A673 (cell line): ENCODE measurements at regions not wholly inside any gene's neighbourhood (a gene's known extent, or its start where the extent isn't known, plus 50 kb on each side); places are given as distances from the start of the nearest gene placed in this dataset.

Experiments used
- EZH2 ChIP-seq: fragments of 200-600 bp; sonication (generic); IDR thresholded peaks from 2 replicates; pipeline ENCODE4 v1.6.1; 2017; ENCODE audit warnings: borderline replicate concordance, low read depth, mild to moderate bottlenecking, mixed read lengths, antibody characterized with exemption, low read length; ENCODE audit not compliant: poor library complexity, severe bottlenecking
- TF ChIP-seq, protein P1 (sequence below): fragments of 300-800, 200-600 bp; sonication (generic); conservative IDR thresholded peaks from 2 replicates; pipeline ENCODE4 v1.5.1; 2017; ENCODE audit warnings: low read depth, mild to moderate bottlenecking, antibody characterized with exemption, low read length, moderate library complexity, mixed read lengths

GRCh38 chr2:568639-569235 is 108.5 kb downstream of the TMEM18 start:
- TF ChIP-seq, protein P1, sequence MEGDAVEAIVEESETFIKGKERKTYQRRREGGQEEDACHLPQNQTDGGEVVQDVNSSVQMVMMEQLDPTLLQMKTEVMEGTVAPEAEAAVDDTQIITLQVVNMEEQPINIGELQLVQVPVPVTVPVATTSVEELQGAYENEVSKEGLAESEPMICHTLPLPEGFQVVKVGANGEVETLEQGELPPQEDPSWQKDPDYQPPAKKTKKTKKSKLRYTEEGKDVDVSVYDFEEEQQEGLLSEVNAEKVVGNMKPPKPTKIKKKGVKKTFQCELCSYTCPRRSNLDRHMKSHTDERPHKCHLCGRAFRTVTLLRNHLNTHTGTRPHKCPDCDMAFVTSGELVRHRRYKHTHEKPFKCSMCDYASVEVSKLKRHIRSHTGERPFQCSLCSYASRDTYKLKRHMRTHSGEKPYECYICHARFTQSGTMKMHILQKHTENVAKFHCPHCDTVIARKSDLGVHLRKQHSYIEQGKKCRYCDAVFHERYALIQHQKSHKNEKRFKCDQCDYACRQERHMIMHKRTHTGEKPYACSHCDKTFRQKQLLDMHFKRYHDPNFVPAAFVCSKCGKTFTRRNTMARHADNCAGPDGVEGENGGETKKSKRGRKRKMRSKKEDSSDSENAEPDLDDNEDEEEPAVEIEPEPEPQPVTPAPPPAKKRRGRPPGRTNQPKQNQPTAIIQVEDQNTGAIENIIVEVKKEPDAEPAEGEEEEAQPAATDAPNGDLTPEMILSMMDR, result no peak
- no peak for TF ChIP-seq EZH2
